GM23248 (cell line): ENCODE measurements at regions not wholly inside any gene's neighbourhood (a gene's known extent, or its start where the extent isn't known, plus 50 kb on each side); places are given as distances from the start of the nearest gene placed in this dataset.
"Not testable (repeated sequence)": the region's sequence is repeated elsewhere in the genome, so short reads cannot be mapped to it uniquely, and the experiment has no call there.

Experiments
- EZH2 ChIP-seq: fragments of 200-600 bp; sonication (generic); IDR thresholded peaks from 2 replicates; pipeline ENCODE4 v1.6.1; 2018; ENCODE audit warnings: antibody characterized with exemption, mild to moderate bottlenecking; ENCODE audit not compliant: insufficient read depth, poor library complexity, severe bottlenecking
- EZH2phosphoT487 ChIP-seq: fragments of 200-600 bp; sonication (generic); IDR thresholded peaks from 2 replicates; pipeline ENCODE4 v1.6.1; 2018; ENCODE audit warnings: antibody characterized with exemption, moderate library complexity, mild to moderate bottlenecking, low read depth; ENCODE audit not compliant: insufficient read depth

GRCh38 chrY:26273089-26273488 lies 651.2 kb downstream of the CDY1 start:
- not testable (repeated sequence) for TF ChIP-seq EZH2, EZH2phosphoT487
